Globus pallidus (tissue), 1 donor: ENCODE measurements at regions not wholly inside any gene's neighbourhood (a gene's known extent, or its start where the extent isn't known, plus 50 kb on each side); places are given as distances from the start of the nearest gene placed in this dataset.
"Not testable (repeated sequence)": the region's sequence is repeated elsewhere in the genome, so short reads cannot be mapped to it uniquely, and the experiment has no call there.

Source experiments
- DNase-seq: peaks from one replicate; pipeline ENCODE4 v3.0.0-alpha.2; 2015; ENCODE audit warnings: low spot score

GRCh38 chr2:2472044-2472443 lies 141.0 kb upstream of the MYT1L start:
- DNase-seq: no peak

GRCh38 chr2:2466534-2466933 lies 135.5 kb upstream of the MYT1L start:
- no peak for DNase-seq

DNA sequence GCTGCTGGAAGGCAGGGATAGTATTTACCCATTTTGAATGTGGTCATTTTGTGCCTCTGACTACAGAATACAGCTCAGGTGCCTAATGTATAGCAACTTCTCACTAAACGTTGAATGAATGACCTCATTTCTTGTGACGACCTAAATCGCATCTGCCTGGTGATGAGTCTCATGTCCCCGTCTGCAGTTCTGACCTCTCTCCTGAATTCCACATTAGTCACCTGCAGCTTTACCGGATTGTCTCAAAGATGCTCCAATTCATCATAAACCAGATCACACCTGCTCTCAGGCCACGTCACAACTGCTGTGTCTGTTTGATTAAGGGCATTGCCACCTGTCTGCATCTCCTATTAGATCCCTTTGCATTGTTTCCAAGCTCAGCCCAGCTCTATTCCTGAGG lies 133.6 kb upstream of the MYT1L start:
- DNase-seq: no peak

DNA sequence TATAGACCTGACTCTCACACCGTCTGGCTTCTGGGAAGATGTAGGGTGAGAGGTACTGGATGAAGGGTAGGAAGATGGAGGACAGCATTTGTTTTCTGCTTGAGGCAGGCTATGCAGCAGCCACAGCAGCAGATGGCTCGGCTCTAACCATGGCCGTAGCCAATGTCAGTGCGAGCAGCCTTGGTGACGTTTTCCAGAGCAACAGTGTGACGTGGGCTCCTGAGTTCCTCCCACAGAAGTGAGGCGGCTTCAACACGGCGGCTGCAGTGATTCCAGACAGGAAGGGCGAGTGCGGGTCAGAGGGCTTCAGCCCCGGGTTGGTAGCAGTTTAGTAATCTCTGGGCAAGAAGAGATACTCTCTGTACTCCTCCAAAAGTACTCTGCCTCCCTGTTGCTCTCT lies 133.0 kb upstream of the MYT1L start:
- DNase-seq: no peak

DNA sequence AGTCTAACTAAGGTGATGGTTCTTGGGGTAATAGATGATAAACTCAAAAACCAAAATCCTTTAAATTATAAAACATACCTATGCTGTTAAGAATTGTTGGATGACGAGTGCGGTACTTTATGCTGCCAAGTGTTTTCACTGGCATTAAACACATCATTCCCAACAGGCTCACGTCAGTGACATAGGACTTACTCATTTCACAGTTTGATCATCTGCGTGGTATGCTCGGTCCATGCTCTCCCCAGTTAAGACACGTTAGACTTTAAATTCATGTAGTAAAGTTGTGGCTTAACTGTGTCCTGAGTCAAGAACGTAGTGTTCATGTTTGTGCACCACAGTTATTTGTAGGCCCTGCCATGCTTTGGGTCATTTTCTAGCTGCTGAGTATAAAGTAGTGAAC lies 125.6 kb upstream of the MYT1L start:
- no peak for DNase-seq

- DNase-seq: no peak
Observed at GRCh38 chr2:2455151-2455550, 124.1 kb upstream of the MYT1L start.

- no peak for DNase-seq
Observed at GRCh38 chr2:2452961-2453360, 121.9 kb upstream of the MYT1L start.

DNA sequence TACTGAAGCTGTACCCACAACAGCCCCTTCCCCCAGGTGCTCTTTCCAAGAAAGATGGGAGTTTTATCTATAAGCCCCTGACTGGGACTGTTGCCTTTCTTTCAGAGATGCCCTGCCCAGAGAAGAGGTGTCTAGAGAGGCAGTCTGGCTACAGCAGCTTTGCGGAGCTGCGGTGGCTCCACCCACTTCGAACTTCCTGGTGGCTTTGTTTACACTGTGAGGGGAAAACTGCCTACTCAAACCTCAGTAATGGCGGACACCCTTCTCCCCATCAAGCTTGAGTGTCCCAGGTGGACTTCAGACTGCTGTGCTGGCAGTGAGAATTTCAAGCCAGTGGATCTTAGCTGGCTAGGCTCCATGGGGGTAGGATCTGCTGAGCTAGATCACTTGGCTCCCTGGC lies 120.2 kb upstream of the MYT1L start:
- not testable (repeated sequence) for DNase-seq

DNA sequence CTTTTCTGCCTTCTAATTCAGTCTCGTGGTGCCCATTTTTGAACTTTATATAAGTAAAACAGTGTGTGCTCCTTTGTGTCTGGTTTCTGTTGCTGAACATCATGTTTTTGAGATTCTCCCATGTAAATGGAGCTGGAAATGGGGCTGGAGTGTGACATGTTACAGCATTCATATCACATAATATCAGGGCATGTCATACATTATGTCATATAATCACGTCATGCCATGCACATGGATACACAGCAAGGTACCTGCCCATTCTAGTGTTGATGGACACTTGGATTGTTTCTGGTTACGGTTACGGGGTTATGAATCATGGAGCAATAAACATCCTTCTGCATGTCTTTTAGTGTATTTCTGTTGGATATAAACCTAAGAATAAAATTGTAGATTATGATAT lies 117.1 kb upstream of the MYT1L start:
- DNase-seq: no peak

GRCh38 chr2:2422621-2423020 lies 91.5 kb upstream of the MYT1L start:
- DNase-seq: no peak

DNA sequence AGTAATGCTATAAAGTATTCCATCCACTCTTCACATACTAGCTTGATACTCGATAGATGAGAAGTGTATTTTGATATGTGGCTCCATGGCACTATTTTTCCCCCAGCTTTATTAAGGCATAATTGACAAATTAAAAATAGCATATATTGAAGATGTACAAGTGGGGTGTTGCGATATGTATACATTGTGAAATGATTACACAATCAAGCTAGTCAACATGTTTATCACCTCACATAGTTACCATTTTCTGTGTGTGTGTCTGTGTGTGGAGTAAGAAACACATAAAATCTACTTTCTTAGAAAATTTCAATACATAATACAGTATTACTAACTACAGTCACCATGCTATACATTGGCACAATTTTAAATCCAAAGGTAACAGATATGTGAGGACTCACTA lies 82.5 kb upstream of the MYT1L start:
- DNase-seq: no peak

DNA sequence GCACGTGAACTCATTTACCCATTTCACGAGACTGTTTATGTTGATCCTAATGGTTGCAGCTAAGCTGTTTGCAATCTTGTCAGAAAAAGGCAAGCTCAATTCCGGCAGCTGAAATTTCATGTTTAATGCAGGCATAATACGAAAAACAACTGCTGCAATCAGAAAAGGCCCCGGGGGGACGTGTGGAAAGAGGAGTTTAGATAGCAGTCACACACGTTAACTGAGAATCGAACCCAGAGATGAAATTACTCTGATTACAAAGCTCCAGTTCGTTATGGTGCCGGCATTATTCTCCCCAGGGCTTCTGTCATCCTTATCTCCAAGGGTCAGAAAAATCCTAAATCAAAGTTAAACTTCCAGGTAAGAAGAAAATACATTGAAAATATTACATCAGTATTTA lies 79.9 kb upstream of the MYT1L start:
- no peak for DNase-seq

- DNase-seq: no peak
Observed at GRCh38 chr2:2409481-2409880, 78.4 kb upstream of the MYT1L start.

- DNase-seq: no peak
Observed at GRCh38 chr2:2405780-2406179, 74.7 kb upstream of the MYT1L start.

GRCh38 chr2:2400286-2401038 lies 69.4 kb upstream of the MYT1L start:
- no peak for DNase-seq

DNA sequence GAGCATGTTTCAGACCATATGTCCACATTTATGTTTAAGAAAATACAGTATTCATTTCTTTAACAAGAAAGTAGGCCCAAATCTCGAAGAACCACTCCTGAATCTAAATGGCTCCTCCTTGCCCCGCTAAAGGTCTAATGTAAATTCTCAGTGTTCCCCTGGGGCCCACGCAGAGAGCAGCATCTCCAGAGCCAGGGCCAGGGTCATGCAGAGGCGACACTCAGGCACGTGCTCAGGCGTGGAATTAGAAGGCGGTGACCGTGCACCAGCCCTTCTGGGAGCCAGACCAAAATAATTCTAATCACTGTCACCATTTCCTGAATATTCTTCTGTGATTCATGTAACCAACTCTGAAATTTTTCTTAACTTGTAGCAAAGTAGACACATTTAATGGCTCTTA lies 68.3 kb upstream of the MYT1L start:
- DNase-seq: no peak

GRCh38 chr2:2392332-2392731 lies 61.3 kb upstream of the MYT1L start:
- DNase-seq: no peak

GRCh38 chr2:2389215-2389614 lies 58.1 kb upstream of the MYT1L start:
- DNase-seq: no peak
